Hypothalamus (tissue), 51 donors: ENCODE measurements at regions not wholly inside any gene's neighbourhood (a gene's known extent, or its start where the extent isn't known, plus 50 kb on each side); places are given as distances from the start of the nearest gene placed in this dataset.

Source experiments
- DNase-seq, 51 donors: peaks; one replicate each; lab custom pipeline; 2025; lab: John Stamatoyannopoulos, UW

GRCh38 chr4:34731070-34731469 lies 1513.2 kb downstream of the ARAP2 start:
- DNase-seq = no peak

GRCh38 chr4:34732176-34732950 lies 1512.0 kb downstream of the ARAP2 start:
- no peak for DNase-seq

- DNase-seq = no peak
Observed at GRCh38 chr4:34733185-34733941, 1511.0 kb downstream of the ARAP2 start.

- no peak for DNase-seq
Observed at GRCh38 chr4:34766935-34767334, 1477.4 kb downstream of the ARAP2 start.

- DNase-seq = no peak
Observed at GRCh38 chr4:34767407-34767806, 1476.9 kb downstream of the ARAP2 start.

- no peak for DNase-seq
Observed at GRCh38 chr4:34771632-34772031, 1472.7 kb downstream of the ARAP2 start.

GRCh38 chr4:34790131-34790530 lies 1454.2 kb downstream of the ARAP2 start:
- no peak for DNase-seq

- no peak for DNase-seq
Observed at GRCh38 chr4:34791209-34791608, 1453.1 kb downstream of the ARAP2 start.

- DNase-seq = no peak
Observed at GRCh38 chr4:34800953-34801352, 1443.4 kb downstream of the ARAP2 start.

GRCh38 chr4:34814266-34814665 lies 1430.0 kb downstream of the ARAP2 start:
- no peak for DNase-seq

- no peak for DNase-seq
Observed at GRCh38 chr4:34824515-34824914, 1419.8 kb downstream of the ARAP2 start.

GRCh38 chr4:34826660-34827059 lies 1417.7 kb downstream of the ARAP2 start:
- DNase-seq = no peak

GRCh38 chr4:34845926-34846325 lies 1398.4 kb downstream of the ARAP2 start:
- DNase-seq = no peak

GRCh38 chr4:34850421-34850820 lies 1393.9 kb downstream of the ARAP2 start:
- DNase-seq = no peak

GRCh38 chr4:34850968-34851367 lies 1393.3 kb downstream of the ARAP2 start:
- no peak for DNase-seq

- no peak for DNase-seq
Observed at GRCh38 chr4:34851411-34851810, 1392.9 kb downstream of the ARAP2 start.

- no peak for DNase-seq
Observed at GRCh38 chr4:34854451-34854850, 1389.9 kb downstream of the ARAP2 start.

GRCh38 chr4:34861666-34862065 lies 1382.6 kb downstream of the ARAP2 start:
- DNase-seq = no peak

- DNase-seq = no peak
Observed at GRCh38 chr4:34878961-34879360, 1365.4 kb downstream of the ARAP2 start.

- DNase-seq = no peak
Observed at GRCh38 chr4:34880246-34880645, 1364.1 kb downstream of the ARAP2 start.

- no peak for DNase-seq
Observed at GRCh38 chr4:34891892-34892291, 1352.4 kb downstream of the ARAP2 start.

- no peak for DNase-seq
Observed at GRCh38 chr4:34893382-34893781, 1350.9 kb downstream of the ARAP2 start.
